GM18520 (cell line): ENCODE measurements at regions not wholly inside any gene's neighbourhood (a gene's known extent, or its start where the extent isn't known, plus 50 kb on each side); places are given as distances from the start of the nearest gene placed in this dataset.

Experiments
- ATAC-seq: cut with Tn5 transposase; IDR thresholded peaks from one replicate; pipeline ENCODE4 v1.9.1; 2021; ENCODE audit not compliant: unreplicated experiment

DNA sequence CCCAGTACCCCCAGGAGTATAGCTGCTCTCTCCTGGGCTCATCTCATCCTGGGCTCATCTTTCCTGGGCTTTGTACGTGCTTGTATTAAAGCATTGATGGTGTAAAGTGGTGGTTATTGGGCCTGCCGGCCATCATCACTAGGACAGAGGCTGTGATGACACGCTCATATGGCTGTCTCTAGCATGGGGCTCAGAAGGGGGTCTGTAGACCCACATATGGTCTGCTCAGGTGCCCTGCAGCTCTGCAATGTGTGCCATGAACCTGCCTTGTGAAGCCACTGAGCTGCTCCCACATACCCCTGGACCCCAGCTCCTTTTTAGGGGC, 143.4 kb downstream of the CDC5L start:
- no peak for ATAC-seq

GRCh38 chr6:44531442-44532015, 144.0 kb downstream of the CDC5L start:
- no peak for ATAC-seq

DNA sequence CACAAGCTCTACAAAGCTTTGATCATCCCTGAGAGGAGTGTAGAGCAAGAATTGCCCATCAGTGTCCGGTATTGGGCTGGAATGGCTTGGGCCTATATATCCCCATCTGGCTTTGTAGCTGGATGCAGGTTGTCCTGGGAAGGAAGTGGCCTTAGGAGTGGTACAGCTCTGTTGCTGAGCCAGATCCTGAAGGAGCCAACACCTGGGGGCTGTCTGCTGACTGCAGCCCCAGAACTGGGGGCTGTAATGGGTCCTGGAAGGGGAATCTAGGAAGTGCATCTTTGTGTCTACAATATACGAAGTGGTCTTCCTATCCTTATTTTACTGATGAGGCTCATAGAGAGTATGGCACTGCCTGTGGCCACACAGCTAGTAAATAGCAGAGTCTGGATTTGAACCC, 145.9 kb downstream of the CDC5L start:
- no peak for ATAC-seq

DNA sequence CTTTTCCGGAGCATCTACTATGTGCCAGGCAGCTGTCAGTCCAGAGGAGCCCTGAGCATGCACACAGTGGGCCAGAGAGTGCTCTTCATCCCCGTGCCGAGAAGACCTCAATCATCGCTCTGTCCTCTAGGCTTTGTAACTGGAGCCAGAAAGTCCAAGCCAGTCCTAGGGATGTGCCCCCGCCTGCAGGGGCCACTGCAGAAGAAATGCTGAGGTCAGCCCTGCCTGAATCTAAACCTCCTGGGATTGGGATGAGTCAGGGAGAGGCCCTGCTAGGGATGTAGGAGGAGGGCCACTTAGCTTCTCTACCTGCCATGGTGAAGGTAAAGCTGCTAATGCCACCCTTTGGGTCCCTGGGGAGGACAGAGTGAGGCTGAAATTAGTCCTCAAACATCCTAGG, 146.8 kb downstream of the CDC5L start:
- no peak for ATAC-seq

- no peak for ATAC-seq
Observed at GRCh38 chr6:44535446-44535845, 147.9 kb downstream of the CDC5L start.

DNA sequence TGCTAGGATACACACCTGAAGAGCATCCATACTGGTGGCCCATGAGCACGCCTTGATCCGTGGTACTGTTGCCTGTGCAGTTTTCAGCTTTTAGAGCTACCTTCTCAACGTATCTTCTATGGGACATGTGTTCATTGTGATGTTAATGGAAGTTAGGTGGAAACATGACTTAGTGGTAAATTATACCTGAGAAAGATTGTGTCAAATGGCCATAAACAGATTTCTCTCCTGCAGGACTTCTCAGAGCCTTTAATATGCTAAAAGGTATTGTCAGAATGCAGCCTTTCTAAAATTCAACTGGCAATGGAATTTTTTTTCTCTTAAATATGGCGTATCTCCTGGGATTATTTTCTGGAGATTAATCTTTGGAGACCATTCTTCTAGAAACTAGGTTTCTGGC, 148.5 kb downstream of the CDC5L start:
- ATAC-seq, result no peak

DNA sequence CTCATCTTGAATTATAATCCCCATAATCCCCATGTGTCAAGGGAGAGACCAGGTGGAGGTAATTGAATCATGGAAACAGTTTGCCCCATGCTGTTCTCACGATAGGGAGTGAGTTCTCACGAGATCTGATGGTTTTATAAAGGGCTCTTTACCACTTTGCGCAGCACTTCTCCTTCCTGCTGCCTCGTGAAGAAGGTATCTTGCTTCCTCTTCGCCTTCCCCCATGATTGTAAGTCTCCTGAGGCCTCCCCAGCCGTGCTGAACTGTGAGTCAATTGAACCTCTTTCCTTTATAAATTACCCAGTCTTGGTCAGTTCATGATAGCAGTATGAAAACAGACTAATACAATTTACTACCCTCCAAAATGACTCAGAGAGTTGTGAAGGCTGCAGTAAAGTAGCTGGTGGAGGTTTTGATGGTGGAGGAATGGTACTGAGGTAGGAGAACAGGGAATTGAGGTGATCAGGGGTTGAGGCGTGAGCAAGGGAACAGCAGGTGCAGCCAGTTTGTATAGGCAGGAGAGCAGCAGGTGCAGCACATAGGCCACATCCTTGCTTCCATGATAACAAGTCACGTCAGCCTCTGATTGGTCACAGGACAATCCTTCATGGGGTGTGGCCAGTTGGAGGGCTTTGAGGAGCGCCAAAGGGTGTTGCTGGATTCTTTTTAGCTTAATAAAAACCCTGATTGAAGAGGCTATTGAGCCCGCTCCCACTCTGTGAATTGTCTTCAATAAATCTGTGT, 150.0 kb downstream of the CDC5L start:
- no peak for ATAC-seq

DNA sequence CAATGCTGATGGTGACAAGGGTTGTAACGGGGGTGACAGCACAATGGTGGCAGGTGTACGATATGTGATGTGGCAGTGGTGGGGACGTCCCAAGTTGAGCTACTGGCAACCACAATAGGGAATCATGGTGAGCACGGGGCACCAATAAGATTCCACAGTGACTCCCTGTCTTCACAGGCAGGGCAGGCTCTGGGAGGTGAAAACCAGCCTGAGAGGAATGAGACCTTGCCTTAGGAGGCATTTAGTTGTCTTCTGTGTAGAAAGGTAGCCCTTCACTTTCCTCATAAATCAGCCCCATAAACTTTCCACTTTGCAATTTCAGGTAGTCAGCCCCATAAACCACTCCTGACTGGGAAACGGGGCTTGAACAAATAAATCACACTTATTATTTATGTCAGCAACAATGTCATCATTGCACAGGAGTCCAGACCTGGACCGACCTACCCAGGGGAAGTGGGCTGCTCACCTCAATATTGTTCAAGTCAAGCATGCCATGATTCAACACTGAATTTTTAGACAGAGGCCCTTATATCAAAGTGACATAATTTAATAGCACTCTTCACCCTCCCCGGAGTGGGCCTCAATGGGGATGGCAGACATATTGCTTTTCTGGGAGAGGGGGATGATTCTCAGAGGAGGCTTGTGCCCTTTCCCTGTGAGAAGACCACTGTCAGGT, 150.8 kb downstream of the CDC5L start:
- no peak for ATAC-seq

DNA sequence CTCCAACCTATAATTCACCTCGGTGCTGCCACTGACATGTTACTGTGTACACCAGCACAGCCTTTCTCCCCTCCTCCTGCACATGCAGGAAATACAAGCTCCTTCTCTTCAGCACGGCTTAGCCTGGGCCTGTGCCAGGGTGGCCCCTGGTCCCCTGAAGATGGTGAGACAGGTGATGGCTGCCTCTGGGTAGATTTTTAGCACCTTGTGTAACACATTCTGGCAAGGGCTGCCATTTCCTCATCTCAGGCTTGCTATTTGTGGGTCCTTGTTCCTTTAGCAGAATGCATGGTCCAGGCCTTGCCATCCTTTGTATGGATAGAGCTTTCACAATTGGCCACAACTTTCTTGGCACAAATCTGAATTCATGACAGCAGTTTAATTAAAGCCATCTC, 151.3 kb downstream of the CDC5L start:
- ATAC-seq, result no peak

DNA sequence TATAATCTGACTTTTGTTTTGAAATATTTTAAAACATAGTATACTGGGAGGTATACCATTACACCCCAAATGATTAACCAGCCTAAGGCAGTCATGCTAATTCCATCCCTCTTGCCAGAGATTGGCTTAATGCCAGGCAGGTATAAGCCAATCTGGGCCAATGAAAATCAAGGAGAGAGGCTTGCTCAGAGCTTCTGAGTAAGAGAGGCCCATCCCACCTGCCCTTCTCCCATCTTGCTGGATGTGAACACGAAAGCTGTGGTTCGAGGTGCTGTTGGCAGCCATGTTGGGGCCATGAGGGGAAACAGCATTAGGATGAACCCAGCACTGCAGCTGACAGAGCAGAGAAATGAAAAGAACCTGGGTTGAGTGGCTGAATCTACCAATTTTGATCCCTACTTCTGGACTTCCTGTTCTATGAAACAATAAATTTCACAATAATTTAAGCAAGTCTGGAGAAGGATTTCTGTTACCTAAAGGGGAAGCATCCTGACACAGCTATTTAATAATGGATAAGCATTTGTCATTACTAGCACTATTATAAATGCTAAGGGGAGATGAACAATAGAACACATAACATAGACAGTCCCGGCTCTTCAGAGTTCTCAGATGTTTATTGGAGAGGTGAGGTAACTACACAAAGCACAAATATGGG, 152.3 kb downstream of the CDC5L start:
- no peak for ATAC-seq

DNA sequence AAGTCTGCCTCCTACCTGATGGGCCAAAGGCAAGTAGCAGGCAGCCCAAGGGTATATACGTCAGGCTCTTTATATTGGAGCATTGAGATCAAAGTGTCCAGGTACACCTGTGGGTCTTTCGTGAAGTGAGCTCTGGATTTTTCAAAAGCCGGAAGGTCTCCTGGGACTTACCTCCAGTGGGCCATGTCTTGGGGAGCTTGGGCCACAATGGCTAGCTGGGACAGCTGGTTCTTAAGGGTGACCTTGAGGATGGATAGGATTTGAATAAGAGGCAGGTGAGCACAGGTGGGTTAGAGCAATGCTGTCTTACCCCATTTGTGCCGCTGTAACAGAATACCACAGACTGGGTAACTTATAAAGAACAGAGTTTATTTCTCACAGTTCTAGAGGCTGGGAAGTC, 153.4 kb downstream of the CDC5L start:
- ATAC-seq, result no peak

- ATAC-seq, result no peak
Observed at GRCh38 chr6:44542401-44543116, 155.1 kb downstream of the CDC5L start.

DNA sequence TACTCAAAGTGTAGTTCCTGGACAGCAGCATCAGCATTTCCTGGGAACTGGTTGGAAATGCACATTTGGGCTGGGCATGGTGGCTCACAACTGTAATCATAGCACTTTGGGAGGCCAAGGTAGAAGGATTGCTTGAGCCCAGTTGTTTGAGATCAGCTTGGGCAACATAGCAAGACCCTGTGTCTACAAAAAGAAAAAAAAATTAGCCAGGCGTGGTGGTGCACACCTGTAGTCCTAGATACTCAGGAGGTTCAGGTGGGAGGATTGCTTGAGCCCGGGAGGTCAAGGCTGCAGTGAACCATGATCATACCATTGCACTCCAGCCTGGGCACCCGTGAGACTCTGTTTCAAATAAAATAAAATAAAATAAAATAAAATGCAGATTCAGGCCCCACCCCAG, 156.2 kb downstream of the CDC5L start:
- no peak for ATAC-seq

GRCh38 chr6:44545224-44545623, 157.7 kb downstream of the CDC5L start:
- no peak for ATAC-seq

GRCh38 chr6:44548319-44548718, 160.8 kb downstream of the CDC5L start:
- no peak for ATAC-seq

DNA sequence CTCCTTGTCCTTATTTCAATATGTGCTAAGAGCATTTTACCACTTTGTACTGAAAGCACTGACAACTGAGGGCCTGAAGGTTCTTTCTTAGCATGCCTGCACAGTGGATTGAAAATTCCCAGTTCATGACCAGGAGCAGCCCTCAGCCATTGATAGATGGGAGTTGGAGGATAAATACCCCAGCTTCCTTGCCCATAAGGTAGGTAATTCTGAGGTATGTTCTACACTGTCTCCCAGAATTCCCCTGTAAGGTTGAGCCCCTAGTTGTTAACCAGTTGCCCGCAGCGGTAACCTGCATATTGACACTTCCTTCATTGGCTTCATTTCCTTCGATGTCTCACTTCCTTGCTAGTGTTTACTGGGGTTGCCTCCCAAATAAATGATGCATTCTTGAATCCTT, 162.0 kb downstream of the CDC5L start:
- ATAC-seq, result no peak

DNA sequence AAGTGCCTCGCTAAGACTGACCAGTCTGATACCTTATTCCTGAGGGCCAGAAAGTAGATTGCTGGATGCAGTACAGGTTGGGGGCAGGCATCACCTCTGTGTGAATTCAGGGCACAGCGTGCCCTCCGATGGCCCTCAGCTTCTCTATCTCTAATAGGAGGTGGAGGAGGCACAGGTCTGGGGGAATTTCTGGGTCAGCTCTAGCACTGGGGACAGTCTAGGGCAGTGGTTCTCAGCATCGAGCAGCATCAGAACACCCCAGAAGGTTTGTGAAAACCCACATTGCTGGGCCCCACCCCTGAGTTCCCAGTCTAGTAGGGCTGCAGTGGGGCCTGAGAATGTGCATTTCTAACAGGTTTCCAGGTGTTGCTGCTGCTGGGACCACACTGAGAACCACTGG, 166.7 kb downstream of the CDC5L start:
- no peak for ATAC-seq

- no peak for ATAC-seq
Observed at GRCh38 chr6:44554861-44555260, 167.4 kb downstream of the CDC5L start.

- no peak for ATAC-seq
Observed at GRCh38 chr6:44556046-44556445, 168.5 kb downstream of the CDC5L start.

DNA sequence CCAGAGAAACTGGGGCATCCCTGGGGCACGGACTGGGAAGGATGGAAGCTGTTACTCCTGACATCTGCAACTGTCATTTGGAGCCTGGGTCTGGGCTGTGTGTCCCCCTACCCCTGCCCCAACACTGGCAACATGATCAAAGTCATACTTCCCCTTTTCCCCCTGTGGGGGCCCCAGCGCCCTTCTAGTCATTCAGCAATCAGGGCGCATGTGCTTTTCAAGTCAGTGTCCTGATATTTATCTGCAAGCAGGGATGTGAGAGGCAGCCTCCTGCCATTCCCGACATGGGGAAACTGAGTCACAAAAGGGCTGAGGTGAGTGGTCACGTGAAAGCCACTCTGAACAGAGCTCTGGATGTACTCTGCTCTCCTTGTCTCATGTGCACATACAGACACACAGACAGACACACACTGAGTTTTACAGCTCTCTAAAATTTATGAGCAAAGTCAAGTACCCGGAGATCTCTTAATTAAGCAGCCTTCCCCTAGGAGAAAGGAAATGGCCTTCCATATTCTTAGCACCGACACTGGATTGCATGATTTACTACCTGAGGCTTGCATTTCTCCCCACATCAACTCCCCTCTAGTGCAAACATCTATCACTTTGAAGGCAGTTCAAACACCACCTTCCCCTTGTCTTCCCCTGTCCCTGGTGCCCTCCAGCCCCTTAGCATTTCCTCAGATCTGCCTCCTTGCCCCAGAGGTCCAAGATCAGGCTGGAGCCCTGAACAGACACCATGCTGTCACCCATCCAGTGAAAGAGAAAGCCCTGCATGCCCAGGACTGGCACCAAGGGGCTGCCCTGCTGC, 170.7 kb downstream of the CDC5L start:
- no peak for ATAC-seq

GRCh38 chr6:44558832-44559251, 171.3 kb downstream of the CDC5L start:
- ATAC-seq, result no peak
